HS-5 (cell line): ENCODE measurements at regions not wholly inside any gene's neighbourhood (a gene's known extent, or its start where the extent isn't known, plus 50 kb on each side); places are given as distances from the start of the nearest gene placed in this dataset.
A peak's percentile ranks its signal among the peaks of the same experiment; 100 is the strongest.
"Not testable (repeated sequence)": the region's sequence is repeated elsewhere in the genome, so short reads cannot be mapped to it uniquely, and the experiment has no call there.

ENCODE experiments used
- DNase-seq: peaks from one replicate; pipeline ENCODE4 v3.0.0-alpha.2; 2012; ENCODE audit warnings: low read depth

DNA sequence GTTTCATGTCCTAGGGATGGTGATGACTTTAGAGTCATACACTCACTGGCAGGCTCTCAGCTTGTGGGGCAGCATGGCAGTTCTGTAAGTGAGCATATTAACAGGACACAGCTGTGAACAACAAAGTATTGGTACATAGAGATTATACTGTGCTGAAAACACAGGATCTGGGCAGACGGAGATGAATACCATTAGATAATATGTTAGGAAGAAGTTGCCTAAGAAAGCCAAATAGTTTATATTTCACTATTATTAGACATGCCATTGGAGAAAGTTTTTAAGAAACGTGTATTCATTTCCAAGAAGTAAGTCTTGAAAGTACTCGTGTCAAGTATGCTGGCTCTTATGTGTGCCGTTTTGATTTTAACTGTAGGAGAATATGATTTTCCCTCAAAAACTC lies 274.5 kb downstream of the INHBA start:
- no peak for DNase-seq

DNA sequence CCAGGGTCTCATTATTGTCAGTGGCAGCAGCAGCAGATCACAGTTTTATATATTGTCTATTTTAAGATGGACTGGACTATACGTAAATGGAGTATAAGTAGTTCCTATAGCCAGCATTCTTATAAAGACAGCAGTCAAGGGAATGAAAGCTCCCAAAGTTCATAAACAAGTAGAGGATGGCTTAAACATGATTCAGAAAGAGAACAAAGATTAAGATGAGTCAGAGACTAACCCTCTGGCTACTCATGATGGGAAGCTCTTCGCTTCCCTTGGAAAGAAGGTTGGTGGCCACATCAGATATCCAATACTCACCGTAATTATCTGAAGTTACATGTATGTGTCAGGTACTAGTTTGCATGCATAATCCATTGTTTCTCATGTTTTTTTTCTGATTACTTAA lies 277.0 kb downstream of the INHBA start:
- peak; percentile 77 for DNase-seq

DNA sequence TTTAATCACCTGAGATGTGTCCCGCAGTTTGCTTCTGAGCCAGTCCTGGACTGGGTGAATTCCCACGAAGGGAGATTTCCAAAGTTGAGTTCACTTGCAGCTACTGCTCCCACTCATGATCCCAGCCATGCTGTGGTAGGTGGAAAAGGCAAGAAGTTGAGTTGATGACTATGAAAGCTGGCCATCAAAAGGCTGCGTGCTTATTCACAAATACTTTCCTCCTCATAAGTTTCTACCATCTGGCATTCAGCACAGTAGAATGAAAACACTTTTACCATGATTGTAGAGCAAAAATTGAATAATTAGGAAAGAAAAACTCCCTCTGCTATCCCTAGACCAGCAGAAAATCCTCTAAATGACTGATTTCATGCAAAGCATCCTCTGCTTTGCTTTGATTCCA lies 281.8 kb downstream of the INHBA start:
- DNase-seq, result no peak

DNA sequence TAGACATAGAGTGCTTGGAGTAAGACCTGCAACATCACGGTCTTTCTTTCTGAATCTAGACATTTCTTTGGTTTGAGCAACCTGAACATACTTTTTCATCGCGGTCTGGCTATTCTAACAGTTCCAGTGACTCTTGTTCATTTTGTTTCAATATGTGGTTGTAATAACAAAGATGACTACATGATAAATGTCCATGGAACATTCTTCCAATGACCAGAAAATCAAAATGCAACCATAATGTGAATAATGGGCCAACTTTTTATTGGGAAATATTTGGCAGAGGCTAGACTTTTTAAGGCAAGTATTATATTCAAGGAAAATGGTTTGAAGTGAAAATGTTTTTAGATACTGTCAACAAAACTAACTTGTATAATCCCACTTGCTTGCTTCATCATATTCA lies 282.5 kb downstream of the INHBA start:
- no peak for DNase-seq

DNA sequence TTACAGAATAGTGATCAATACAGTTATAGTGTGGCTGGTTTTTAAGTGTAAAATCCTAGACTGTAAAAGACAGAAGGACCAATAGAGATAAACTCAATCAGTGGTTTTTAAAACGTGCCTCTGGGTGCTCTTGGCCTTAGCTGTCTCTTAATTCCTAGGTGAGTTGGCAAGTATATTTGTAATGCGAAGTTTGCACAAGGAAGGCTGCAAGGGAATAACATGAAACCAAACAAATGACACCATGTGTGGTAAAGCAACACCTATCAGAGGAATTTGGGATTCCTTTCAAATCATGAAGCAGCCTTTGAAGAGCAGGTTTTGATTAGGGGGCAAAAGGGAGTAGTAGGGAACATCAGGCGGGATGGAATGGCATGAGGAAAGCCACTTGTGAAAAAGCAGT lies 284.6 kb downstream of the INHBA start:
- no peak for DNase-seq

DNA sequence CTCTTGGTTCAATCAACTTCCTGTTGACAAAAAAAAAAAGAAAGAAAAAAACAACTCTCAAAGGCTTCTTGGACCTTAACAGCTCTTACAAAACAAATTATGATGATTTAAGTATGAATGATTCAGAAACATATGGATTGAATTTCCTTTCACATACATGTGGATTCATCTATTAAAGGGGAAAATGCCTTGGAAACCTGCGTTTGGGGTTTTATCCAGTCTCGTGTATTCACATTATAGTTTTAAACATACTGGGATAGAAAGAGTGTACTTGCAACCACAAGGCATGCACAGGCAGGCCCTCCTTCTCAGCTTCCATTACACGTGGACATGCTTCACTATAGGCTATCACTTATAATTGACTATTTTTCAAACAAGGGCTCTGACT lies 286.7 kb downstream of the INHBA start:
- peak; percentile 55 for DNase-seq

DNA sequence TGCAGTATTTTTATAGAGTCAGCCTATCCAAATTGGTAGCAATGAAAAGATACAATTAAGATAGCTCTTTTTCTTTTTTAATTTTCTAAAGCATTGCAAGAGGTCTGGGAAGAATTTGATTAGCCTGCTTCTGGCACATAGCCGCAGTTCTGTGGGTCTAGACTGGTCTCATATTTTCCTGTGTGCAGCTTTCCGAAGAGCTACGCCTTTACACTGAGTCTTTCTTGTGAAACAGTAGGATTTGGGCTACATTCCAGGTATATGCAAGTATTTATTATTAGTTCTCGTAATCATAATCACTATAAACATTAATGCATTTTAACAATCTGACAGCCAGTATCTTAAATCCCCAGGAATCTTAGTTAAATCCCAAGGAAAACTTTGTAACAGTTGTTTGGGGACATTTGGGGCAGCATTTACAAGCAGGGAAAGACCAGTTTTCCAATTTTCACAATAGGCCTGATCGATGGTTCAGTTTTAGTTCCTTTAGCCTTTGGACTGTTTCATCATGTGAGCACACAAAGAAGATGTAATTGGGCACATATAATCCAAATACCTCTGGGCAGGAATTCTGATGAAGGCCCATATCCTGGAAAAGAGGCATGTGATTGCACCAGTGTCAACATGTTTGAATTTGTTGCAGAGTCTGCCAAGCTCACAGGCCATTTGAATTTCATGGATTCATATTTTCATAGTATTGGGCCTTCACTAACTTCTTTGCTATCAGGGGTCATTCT lies 287.3 kb downstream of the INHBA start:
- no peak for DNase-seq

DNA sequence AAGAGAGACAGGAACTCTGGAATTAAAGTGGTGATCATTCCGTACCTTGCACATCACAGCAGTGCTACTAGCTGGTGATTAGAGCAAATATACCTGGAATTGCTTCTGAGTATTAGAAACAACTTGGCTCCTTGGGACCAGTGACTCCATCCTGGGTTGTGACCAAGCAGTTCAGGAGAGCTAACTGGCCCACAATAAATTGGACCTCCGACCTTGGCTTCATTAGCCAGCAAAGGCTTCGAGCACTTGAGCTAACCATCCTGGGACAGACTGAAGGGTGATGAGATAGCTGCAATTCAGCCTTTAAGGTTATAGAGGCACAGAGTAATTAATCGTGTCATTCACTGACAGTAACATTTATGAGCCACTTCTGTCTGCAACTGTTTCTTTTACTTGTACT lies 287.8 kb downstream of the INHBA start:
- DNase-seq, result no peak

DNA sequence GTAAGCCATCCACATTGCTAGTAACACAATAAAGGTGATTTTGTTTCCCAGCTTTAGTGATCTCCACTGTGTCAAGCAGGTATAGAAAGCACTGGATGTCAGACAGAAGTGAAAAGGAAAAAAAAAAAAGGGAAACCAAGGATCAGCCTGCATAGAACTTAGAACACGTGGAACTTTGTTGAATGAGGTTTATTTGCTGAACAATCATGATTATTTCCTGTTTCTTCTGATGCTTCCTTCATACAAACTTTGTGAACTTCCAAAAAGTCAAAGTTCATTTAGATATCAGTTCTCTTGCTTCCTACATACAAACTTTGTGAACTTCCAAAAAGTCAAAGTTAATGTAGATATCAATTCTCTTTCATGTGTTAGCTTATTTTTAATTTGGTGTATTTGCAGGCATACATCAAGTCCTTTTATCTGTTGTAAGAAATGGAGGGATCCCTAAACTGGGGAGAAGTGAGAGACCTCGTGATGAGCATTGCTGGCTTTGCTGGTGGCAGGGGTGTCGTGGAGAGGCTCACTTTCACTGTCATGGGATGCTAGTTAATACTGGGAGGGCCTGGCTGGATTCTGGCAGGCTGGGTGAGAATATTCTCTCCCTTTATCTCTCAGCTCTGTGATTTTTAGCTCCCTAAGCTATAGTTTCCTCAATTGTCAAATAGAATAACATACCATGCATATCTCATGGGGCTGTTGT lies 298.4 kb downstream of the INHBA start:
- DNase-seq, result no peak

DNA sequence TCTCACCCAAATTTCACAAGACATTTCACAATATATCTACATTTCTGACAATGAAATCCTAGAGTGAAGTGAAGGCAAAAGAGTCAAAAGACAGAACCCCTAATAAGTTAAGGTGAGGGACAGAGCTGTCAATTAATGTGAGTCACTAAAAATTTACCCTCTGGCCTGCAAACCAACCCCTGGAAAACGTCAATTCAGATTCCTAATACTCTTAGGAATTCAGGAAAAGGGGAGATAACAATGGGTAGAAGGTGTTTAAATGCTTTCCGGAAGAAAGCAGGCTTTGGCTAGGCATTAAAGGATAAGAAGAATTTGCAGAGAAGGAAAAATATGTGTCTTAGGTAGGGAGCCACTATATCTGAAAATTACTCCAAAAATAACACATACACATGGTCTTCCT lies 299.6 kb downstream of the INHBA start:
- DNase-seq, result no peak

DNA sequence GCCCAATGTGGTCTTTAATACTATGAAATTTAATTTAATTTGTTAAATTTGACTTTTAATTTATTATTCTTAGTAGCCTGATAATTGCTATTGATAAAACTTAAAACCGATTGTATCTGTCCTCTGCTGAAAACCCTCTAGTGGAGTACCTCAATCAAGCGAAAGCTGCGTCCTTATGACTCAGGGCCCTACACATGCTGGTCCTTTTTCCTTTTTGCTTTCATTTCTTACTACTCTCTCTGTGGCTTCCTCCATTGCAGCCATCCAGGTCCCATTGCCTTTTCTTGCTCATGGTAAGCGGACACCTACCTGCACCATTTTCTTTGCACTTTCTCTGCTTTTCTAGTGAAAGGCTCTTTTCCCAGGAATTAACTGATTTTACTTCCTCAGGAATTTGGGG lies 301.1 kb downstream of the INHBA start:
- no peak for DNase-seq

DNA sequence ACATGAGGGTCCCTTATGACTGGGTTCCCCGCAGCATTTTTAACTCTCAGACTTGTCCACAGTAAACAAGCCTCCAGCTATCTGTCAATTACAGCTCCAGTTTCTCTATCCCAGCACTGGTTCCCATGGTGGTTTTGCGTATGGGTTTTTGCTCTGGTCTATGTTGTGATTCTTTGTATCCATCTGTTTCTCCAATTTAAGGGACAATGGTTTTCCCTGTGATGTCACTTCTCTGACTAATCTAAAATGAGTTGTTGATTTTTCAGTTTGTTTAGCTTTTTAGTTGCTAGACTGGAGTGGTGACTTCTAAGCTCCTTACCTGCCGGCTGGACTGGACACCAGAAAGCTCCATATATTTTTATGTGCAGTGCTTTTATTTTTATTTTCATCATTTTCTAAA lies 303.7 kb downstream of the INHBA start:
- DNase-seq, result no peak

DNA sequence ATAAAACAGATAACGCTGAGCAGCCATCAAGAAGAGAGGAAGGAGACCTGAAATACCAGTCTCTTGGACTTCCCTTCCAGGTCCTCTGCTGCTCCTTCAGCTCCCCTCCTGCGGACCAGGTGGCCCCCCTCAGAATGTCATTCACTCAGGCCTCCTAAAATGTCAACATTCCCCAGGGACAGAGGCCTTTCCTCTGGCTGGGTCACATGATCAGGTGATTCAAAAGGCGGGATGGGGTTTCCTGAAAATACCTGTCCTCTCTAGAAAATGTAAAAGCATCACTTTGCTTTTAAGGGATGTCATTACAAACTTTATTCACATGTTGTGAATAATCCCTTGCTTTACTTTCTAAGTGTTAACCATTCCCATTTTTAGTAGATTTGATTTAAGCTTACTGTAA lies 311.1 kb downstream of the INHBA start:
- no peak for DNase-seq

DNA sequence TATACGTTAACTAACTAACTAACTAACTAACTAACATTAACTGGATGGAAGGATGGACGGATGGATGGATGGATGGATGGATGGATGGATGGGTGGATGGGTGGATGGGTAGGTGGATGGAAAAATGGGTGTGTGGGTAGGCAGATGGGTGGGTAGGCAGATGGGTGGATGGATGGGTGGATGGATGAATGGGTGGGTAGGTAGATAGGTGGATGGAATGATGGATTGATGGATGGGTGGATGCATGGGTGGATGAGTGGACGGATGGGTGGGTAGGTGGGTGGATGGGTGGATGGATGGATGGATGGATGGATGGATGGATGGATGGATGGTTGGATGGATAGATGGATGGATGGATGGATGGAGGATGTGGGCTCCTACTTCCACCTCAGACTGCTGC lies 314.0 kb downstream of the INHBA start:
- DNase-seq, result not testable (repeated sequence)

DNA sequence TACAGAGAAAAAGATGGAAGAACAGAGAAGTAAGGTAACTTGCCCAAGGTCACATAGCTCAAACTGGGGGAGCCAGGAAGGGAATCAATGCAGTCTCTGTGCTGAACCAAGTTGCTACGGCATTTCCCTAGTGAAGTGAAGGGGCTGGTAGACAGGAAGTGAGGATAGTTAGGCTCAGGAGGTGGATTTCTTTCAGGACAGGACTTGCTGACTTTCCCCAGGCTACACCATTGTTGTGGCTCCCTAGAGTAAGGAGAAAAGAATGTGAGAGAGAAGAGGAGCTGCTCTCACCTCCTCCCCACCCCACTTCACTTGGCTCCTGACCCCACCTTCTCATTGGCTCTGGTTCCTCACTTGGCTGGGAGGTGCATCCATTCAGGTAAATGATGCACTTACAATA lies 316.9 kb downstream of the INHBA start:
- DNase-seq, result no peak

DNA sequence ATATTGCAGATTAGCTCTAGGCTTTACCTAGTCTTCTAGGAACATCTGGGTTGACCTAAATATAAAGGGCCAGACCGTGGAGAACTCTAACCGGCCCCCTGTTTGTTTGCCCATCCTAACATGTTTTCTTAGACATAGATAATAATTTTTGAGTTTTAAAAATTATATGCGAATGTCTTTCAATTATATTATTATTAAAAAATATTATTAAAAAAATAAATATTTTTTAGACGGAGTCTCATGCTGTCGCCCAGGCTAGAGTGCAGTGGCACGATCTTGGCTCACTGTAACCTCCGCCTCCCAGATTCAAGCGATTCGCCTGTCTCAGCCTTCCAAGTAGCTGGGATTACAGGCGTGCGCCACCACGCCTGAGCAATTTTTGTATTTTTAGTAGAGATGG lies 318.5 kb downstream of the INHBA start:
- no peak for DNase-seq

DNA sequence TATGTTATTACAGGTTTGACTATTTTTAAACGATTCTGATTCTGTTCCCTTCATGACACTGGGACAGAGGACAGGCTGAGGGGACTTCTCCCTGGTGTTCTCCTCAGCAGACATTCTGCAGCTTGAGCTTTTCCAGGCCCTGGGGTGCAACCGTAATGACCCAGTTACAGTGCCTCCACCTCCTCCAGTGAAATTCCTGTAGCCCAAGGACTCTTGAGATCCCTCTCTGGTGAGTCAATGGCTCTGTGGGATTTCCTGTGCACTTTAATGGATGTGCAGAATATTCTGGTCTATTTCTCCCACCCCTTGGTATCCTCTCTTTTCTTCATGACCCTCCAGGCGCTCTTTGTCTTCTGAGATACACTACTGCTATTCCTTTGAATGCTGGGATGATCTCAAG lies 319.3 kb downstream of the INHBA start:
- DNase-seq, result no peak

DNA sequence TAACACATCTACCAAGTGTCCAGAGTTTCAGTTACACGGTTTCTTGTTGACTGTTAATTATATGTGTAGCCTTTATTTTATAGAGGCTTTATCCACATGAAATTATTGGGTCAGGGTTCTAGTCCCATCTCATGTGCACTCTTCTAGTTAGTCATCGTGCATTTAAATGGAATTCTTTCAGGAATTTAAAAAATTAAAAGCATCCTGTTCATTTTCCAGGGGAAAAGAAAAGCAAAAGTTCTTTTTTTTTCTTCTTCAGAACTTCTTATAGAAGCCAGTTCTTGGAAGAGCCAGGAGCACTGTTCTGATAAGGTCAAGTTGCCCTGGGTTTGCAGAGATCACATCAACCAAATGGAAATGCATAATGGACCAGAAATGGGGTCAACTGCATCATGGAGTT lies 324.7 kb downstream of the INHBA start:
- DNase-seq, result no peak

DNA sequence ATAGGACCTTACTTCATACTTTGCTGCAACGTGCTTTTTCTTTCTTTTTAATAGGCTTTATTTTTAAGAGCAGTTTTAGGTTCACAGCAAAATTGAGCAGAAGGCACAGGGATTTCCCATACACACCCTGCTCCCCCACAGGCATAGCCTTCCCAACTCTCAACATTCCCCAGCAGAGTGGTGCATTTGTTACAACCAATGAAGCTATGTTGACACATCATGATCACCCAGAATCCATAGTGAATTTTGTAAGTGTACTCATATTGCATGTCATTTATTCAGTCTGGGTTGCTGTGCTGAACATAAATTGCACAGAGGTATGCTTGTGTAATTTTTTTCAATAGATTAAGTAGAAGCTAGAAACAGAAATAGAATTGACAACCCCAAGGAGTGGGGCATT lies 327.3 kb downstream of the INHBA start:
- DNase-seq, result no peak

DNA sequence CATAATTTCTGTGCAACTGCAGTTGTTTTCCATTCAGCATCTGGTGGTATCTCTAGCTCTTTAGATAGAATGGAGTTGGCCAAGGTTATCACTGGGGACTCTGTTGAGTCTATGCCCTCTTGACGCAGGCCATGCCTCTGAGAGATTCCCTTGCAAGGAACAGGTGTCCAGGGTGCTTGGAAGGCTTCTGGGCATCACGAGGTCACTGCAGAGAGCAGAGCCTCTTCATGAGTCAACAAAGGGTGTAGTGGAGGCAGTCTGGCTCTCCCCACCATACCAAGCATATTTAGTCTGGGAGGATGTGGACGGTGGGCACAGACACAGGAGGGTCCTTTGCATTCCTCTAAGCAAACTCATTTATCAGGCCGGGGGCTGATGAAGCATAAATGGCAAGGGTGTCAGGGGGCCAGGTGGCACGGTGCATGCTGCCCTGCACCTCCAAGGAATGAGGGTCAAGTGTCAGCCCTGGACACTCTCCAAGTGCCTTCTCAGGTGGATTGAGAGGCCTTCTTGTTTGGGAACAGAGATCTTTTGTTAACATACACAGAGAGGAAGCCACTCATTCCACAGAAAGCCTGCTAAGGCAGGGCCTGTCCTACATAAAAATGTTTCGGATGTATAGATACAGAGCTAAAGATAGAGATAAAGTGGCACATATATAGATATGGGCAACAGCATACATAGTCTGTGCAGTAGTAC lies 328.6 kb downstream of the INHBA start:
- no peak for DNase-seq

DNA sequence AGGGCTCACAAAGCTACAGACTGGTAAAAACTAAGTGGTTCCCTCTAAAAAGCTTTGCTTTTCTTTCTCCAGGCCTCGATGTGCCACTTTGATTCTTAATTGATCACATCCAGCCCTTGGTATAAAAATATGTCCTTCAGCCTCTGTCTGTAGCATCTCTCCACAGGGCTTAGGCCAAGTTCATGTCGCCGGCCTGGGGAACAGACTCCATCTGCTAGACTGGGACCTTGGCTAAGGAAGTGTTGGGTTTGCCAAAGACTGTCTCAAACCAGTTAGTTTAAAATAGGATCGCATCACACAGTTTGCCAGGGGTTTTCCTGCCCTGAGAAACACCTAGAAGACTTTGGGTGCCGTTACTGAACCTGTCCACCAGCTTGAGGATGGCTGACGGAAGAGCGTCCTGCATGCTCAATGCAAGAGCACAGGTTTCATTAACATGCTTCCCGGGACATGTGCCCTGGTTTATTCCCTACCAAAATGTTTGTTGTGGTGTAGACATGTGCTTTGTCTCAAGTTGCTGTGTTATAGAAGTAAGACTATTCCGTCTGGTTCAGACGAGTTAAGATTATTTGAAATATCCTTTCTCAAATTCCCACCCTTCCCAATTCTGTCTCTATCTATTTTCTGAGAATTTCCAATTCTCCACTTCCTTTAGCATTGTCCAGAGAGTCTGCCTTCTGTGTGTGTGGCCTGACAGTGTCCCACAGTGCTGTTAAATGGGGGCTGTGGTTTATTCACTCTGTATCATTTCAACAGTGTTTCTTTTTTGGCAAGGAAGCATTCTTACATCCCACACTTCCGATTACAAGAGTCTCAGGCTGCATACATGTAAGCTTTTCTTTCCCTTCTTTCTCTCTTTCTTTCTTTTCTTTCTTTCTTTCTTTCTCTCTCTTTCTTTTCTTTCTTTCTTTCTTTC lies 334.7 kb downstream of the INHBA start:
- no peak for DNase-seq

DNA sequence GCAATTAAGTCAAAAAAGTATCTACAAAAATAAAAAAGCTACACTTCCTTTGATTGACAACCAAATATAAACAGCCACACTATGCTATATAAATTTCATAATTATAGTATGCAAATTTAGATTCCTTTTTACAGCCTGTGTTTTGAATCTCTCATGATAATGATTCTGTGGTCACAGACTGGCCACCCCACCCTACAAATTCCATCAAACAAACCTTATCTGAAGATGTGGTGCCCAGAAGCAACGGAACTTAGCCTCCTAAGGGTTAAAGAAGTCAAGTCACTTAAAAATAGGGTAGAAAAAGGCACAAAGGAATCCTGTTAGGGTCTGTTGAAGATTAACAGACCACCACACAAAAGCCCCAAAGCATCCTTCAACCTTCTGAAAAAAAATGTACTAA lies 351.8 kb downstream of the INHBA start:
- no peak for DNase-seq
